OCI-LY1 (cell line): ENCODE measurements at regions not wholly inside any gene's neighbourhood (a gene's known extent, or its start where the extent isn't known, plus 50 kb on each side); places are given as distances from the start of the nearest gene placed in this dataset.

Source experiments
- H2AFZ ChIP-seq: fragments of 200-600 bp; sonication (generic), shearing (Covaris generic); 2 replicates; pipeline ENCODE4 v1.6.0; 2014; ENCODE audit warnings: antibody characterized with exemption, mild to moderate bottlenecking, low read length
- H3F3A ChIP-seq: fragments of 200-600 bp; sonication (generic), shearing (Covaris generic); 2 replicates; pipeline ENCODE4 v1.6.0; 2014; ENCODE audit warnings: mild to moderate bottlenecking, antibody characterized with exemption, low read length, moderate library complexity; ENCODE audit not compliant: insufficient read depth
- H3K27ac ChIP-seq: fragments of 200-600 bp; sonication (generic); 2 replicates; pipeline ENCODE4 v1.5.1; 2014; ENCODE audit warnings: low read length, mixed run types, mild to moderate bottlenecking, low read depth; ENCODE audit not compliant: poor library complexity, severe bottlenecking
- H3K27me3 ChIP-seq: fragments of 200-600 bp; sonication (generic); 2 replicates; pipeline ENCODE4 v1.6.0; 2014; ENCODE audit warnings: antibody characterized with exemption, mild to moderate bottlenecking, low read length, moderate library complexity; ENCODE audit not compliant: insufficient read depth
- H3K36me3 ChIP-seq: fragments of 200-600 bp; sonication (generic); 2 replicates; pipeline ENCODE4 v1.6.1; 2014; ENCODE audit warnings: mild to moderate bottlenecking, antibody characterized with exemption, low read length, moderate library complexity, mixed read lengths; ENCODE audit not compliant: insufficient read depth
- H3K4me1 ChIP-seq: fragments of 200-600 bp; sonication (generic); 2 replicates; pipeline ENCODE4 v1.5.1; 2014; ENCODE audit warnings: mild to moderate bottlenecking, low read length, moderate library complexity; ENCODE audit not compliant: insufficient read depth, severe bottlenecking
- H3K4me2 ChIP-seq: fragments of 200-600 bp; sonication (generic), shearing (Covaris generic); 2 replicates; pipeline ENCODE4 v1.6.1; 2014; ENCODE audit warnings: low read length
- H3K4me3 ChIP-seq: fragments of 200-600 bp; sonication (generic); 2 replicates; pipeline ENCODE4 v1.5.1; 2014; ENCODE audit warnings: low read length, low read depth, mild to moderate bottlenecking, mixed read lengths; ENCODE audit not compliant: poor library complexity, severe bottlenecking
- H3K79me2 ChIP-seq: fragments of 200-600 bp; shearing (Covaris generic); 2 replicates; pipeline ENCODE4 v1.6.1; 2016; ENCODE audit warnings: mixed run types, low read length, mixed read lengths; ENCODE audit not compliant: insufficient read depth
- H3K9ac ChIP-seq: fragments of 200-600 bp; sonication (generic), shearing (Covaris generic); 2 replicates; pipeline ENCODE4 v1.6.1; 2014; ENCODE audit warnings: mild to moderate bottlenecking, low read length, mixed read lengths
- H3K9me2 ChIP-seq: fragments of 200-600 bp; sonication (generic), shearing (Covaris generic); 2 replicates; pipeline ENCODE4 v1.6.1; 2014; ENCODE audit warnings: low read depth, mild to moderate bottlenecking, low read length, mixed read lengths
- H3K9me3 ChIP-seq: fragments of 200-600 bp; shearing (Covaris generic); 2 replicates; pipeline ENCODE4 v1.6.1; 2014; ENCODE audit warnings: low read length, mixed read lengths
- H4K20me1 ChIP-seq: fragments of 200-600 bp; sonication (generic), shearing (Covaris generic); 2 replicates; pipeline ENCODE4 v1.6.0; 2016; ENCODE audit warnings: mild to moderate bottlenecking, low read length; ENCODE audit not compliant: insufficient read depth
- CTCF ChIP-seq: fragments of 200-600 bp; sonication (generic), shearing (Covaris generic); IDR thresholded peaks from 2 replicates; pipeline ENCODE4 v1.5.1; 2017; ENCODE audit warnings: mild to moderate bottlenecking, antibody characterized with exemption, low read length, moderate library complexity, mixed read lengths
- EZH2 ChIP-seq: fragments of 200-600 bp; sonication (generic), shearing (Covaris generic); IDR thresholded peaks from 2 replicates; pipeline ENCODE4 v1.8.0; 2017; ENCODE audit warnings: borderline replicate concordance, mixed run types, mild to moderate bottlenecking, antibody characterized with exemption, low read length, moderate library complexity, mixed read lengths

- Histone ChIP-seq H4K20me1 (no peaks in the 10 kb centered on the region), H2AFZ (no peak overlapping the region), H3F3A (no peaks in the 10 kb centered on the region), H3K36me3 (no peaks in the 10 kb centered on the region), H3K27me3 (no peaks in the 10 kb centered on the region), H3K4me3 (no peak overlapping the region), H3K9me2 (no peaks in the 10 kb centered on the region), H3K79me2 (no peaks in the 10 kb centered on the region), H3K4me1 (no peaks in the 10 kb centered on the region), H3K9ac (no peak overlapping the region), H3K4me2 (no peak overlapping the region), H3K9me3 (no peaks in the 10 kb centered on the region), H3K27ac (no peak overlapping the region)
- TF ChIP-seq EZH2 (no peak), CTCF (no peak)
Measured at GRCh38 chr10:61089251-61089650, 145.3 kb upstream of the RHOBTB1 start.

- H3K4me3 ChIP-seq: no peak overlapping the region
- no peak overlapping the region for H2AFZ ChIP-seq
- no peaks in the 10 kb centered on the region for H3K9me3 ChIP-seq
- no peaks in the 10 kb centered on the region for H3F3A ChIP-seq
- no peak overlapping the region for H3K27ac ChIP-seq
- H3K27me3 ChIP-seq: no peaks in the 10 kb centered on the region
- no peaks in the 10 kb centered on the region for H3K4me1 ChIP-seq
- no peaks in the 10 kb centered on the region for H3K9me2 ChIP-seq
- H3K36me3 ChIP-seq: no peaks in the 10 kb centered on the region
- H3K4me2 ChIP-seq: no peak overlapping the region
- H3K9ac ChIP-seq: no peak overlapping the region
- no peaks in the 10 kb centered on the region for H3K79me2 ChIP-seq
- no peaks in the 10 kb centered on the region for H4K20me1 ChIP-seq
- TF ChIP-seq CTCF (no peak), EZH2 (no peak)
Measured at GRCh38 chr10:61084493-61084892, 140.5 kb upstream of the RHOBTB1 start.

GRCh38 chr10:61081301-61081700 is 137.3 kb upstream of the RHOBTB1 start:
- no peak overlapping the region for H3K4me3 ChIP-seq
- H2AFZ ChIP-seq: no peak overlapping the region
- H3K9ac ChIP-seq: no peak overlapping the region
- H3K79me2 ChIP-seq: no peaks in the 10 kb centered on the region
- TF ChIP-seq CTCF: no peak
- TF ChIP-seq EZH2: no peak
- no peaks in the 10 kb centered on the region for H3K36me3 ChIP-seq
- H4K20me1 ChIP-seq: no peaks in the 10 kb centered on the region
- no peaks in the 10 kb centered on the region for H3K27me3 ChIP-seq
- no peak overlapping the region for H3K4me2 ChIP-seq
- H3K4me1 ChIP-seq: no peaks in the 10 kb centered on the region
- H3K9me2 ChIP-seq: no peaks in the 10 kb centered on the region
- H3F3A ChIP-seq: no peaks in the 10 kb centered on the region
- H3K27ac ChIP-seq: no peak overlapping the region
- H3K9me3 ChIP-seq: no peaks in the 10 kb centered on the region
